GM12878 (cell line): ENCODE measurements at regions not wholly inside any gene's neighbourhood (a gene's known extent, or its start where the extent isn't known, plus 50 kb on each side); places are given as distances from the start of the nearest gene placed in this dataset.

Experiments
- ATAC-seq: fragments of 200-7000 bp; cut with Tn5 transposase; 3 replicates; pipeline ENCODE4 v1.9.1; 2020; ENCODE audit warnings: mild to moderate bottlenecking, moderate library complexity
- BruUV-seq: library from RNA; stranded (reverse); fragments of 400-500 nt; replicated peaks from 2 replicates; lab custom pipeline; 2021; lab: Mats Ljungman, UMichigan
- CTCF ChIA-PET: fragments of 300-600 bp; sonication (Branson Sonifier 250); formaldehyde crosslinking; extraction: SDS; loops from one replicate; lab custom pipeline; 2021; ENCODE audit warnings: inconsistent platforms; lab: Yijun Ruan, JAX
- POLR2A ChIA-PET: fragments of 350-600 bp; formaldehyde crosslinking; extraction: SDS; loops from one replicate; lab custom pipeline; 2021; ENCODE audit warnings: inconsistent platforms; lab: Charles Lee
- RAD21 ChIA-PET: fragments of 300-600 bp; sonication (Branson Sonifier 250); formaldehyde crosslinking; loops from one replicate; lab custom pipeline; 2023; ENCODE audit warnings: antibody characterized with exemption; ENCODE audit not compliant: unreplicated experiment; lab: Charles Lee
- SMC1A ChIA-PET: fragments of 300-600 bp; sonication (Branson Sonifier 250); formaldehyde crosslinking; loops from one replicate; lab custom pipeline; 2023; ENCODE audit not compliant: unreplicated experiment, uncharacterized antibody; lab: Charles Lee
- DNase-seq: peaks from one replicate; pipeline ENCODE4 v3.0.0-alpha.2; 2011; ENCODE audit warnings: low read depth, low spot score
- FAIRE-seq: peaks from 3 replicates; lab custom pipeline; 2011; peaks lifted over from hg19 to GRCh38; lab: Jason Lieb, UNC
- H2AFZ ChIP-seq: 2 replicates; pipeline ENCODE4 v1.6.0; 2011; ENCODE audit warnings: low read depth, low read length, control low read depth; ENCODE audit not compliant: control insufficient read depth
- H3K27ac ChIP-seq: 2 replicates; pipeline ENCODE4 v1.5.1; 2011; ENCODE audit warnings: control low read depth; ENCODE audit not compliant: control insufficient read depth, insufficient read depth
- H3K27me3 ChIP-seq, 2 experiments: replicated peaks in 1 of 2; 2 replicates each; pipeline versions ENCODE4 v1.6.0 to v1.6.1; 2011; ENCODE audit warnings: low read length in 1 of 2; ENCODE audit not compliant: control insufficient read depth in 2 of 2, insufficient read depth in 2 of 2
- H3K36me3 ChIP-seq, 2 experiments: 2 replicates each; pipeline ENCODE4 v1.5.1; 2011; ENCODE audit warnings: low read length in 1 of 2; ENCODE audit not compliant: control insufficient read depth in 2 of 2, insufficient read depth in 2 of 2
- H3K4me1 ChIP-seq: 2 replicates; pipeline ENCODE4 v1.6.1; 2011; ENCODE audit warnings: mild to moderate bottlenecking, low read length, moderate library complexity, mixed read lengths; ENCODE audit not compliant: control insufficient read depth, insufficient read depth
- H3K4me2 ChIP-seq: 2 replicates; pipeline ENCODE4 v1.6.0; 2011; ENCODE audit warnings: control low read depth; ENCODE audit not compliant: control insufficient read depth, insufficient read depth
- H3K4me3 ChIP-seq: fragments of 200-600 bp; sonication (generic); 2 replicates; pipeline ENCODE4 v1.5.1; 2016
- H3K79me2 ChIP-seq: 2 replicates; pipeline ENCODE4 v1.6.0; 2011; ENCODE audit warnings: low read length; ENCODE audit not compliant: control insufficient read depth, insufficient read depth
- H3K9ac ChIP-seq: 2 replicates; pipeline ENCODE4 v1.8.0; 2011; ENCODE audit warnings: low read length, control low read depth, mixed read lengths; ENCODE audit not compliant: control insufficient read depth, insufficient read depth
- H3K9me3 ChIP-seq: replicated peaks from 3 replicates; pipeline ENCODE4 v1.5.1; 2011; ENCODE audit warnings: mild to moderate bottlenecking, low read length; ENCODE audit not compliant: control insufficient read depth, insufficient read depth
- H4K20me1 ChIP-seq: 2 replicates; pipeline ENCODE4 v1.6.0; 2011; ENCODE audit not compliant: control insufficient read depth, insufficient read depth
- CBX5 ChIP-seq: sonication (generic); IDR thresholded peaks from 2 replicates; pipeline ENCODE4 v1.6.1; 2016; ENCODE audit warnings: low read depth, moderate library complexity, mild to moderate bottlenecking, inconsistent platforms
- CHD4 ChIP-seq: fragments of 200-600 bp; sonication (generic); IDR thresholded peaks from 2 replicates; pipeline ENCODE4 v1.6.1; 2016; ENCODE audit warnings: mild to moderate bottlenecking
- CREB1 ChIP-seq: IDR thresholded peaks from 2 replicates; pipeline ENCODE4 v1.6.1; 2012; ENCODE audit warnings: low read depth, mild to moderate bottlenecking, inconsistent platforms
- CREM ChIP-seq: IDR thresholded peaks from 2 replicates; pipeline ENCODE4 v1.6.1; 2014; ENCODE audit warnings: antibody characterized with exemption, low read depth
- FOXM1 ChIP-seq: IDR thresholded peaks from 2 replicates; pipeline ENCODE4 v1.6.1; 2012; ENCODE audit warnings: low read depth, mild to moderate bottlenecking, inconsistent platforms, low read length, moderate library complexity
- KDM1A ChIP-seq: fragments of 200-600 bp; sonication (generic); IDR thresholded peaks from 2 replicates; pipeline ENCODE4 v1.6.1; 2016; ENCODE audit warnings: borderline replicate concordance
- NFIC ChIP-seq: IDR thresholded peaks from 2 replicates; pipeline ENCODE4 v1.6.1; 2012; ENCODE audit warnings: low read depth, mild to moderate bottlenecking, inconsistent platforms, low read length, moderate library complexity
- NR2C1 ChIP-seq: fragments of 450-650 bp; IDR thresholded peaks from 2 replicates; pipeline ENCODE4 v1.6.1; 2017; ENCODE audit warnings: antibody characterized with exemption, mild to moderate bottlenecking, moderate library complexity
- NR2F1 ChIP-seq: fragments of 450-650 bp; conservative IDR thresholded peaks from 2 replicates; pipeline ENCODE4 v1.6.1; 2017; ENCODE audit warnings: mild to moderate bottlenecking
- PBX3 ChIP-seq: IDR thresholded peaks from 2 replicates; pipeline ENCODE4 v1.6.1; 2011; ENCODE audit warnings: mild to moderate bottlenecking, low read depth, low read length, moderate library complexity; ENCODE audit not compliant: insufficient replicate concordance
- TARDBP ChIP-seq: IDR thresholded peaks from 2 replicates; pipeline ENCODE4 v1.6.1; 2016; ENCODE audit warnings: borderline replicate concordance
- YY1 ChIP-seq: IDR thresholded peaks from 2 replicates; pipeline ENCODE4 v1.6.1; 2011; ENCODE audit warnings: low read depth, mild to moderate bottlenecking, low read length
- ZBED1 ChIP-seq: IDR thresholded peaks from 2 replicates; pipeline ENCODE4 v1.6.1; 2016; ENCODE audit warnings: borderline replicate concordance
- ZNF274 ChIP-seq: IDR thresholded peaks from one replicate; pipeline ENCODE4 v1.8.0; 2011; ENCODE audit not compliant: insufficient read length, insufficient read depth
- ZNF384 ChIP-seq: IDR thresholded peaks from 2 replicates; pipeline ENCODE4 v1.6.1; 2012; ENCODE audit warnings: low read depth, mild to moderate bottlenecking, low read length, improper control_type of control experiment, borderline replicate concordance
- WGBS: methylation state at CpG from one replicate; pipeline ENCODE4 v1.1.6; 2016; ENCODE audit warnings: low lambda C conversion rate; ENCODE audit not compliant: insufficient replicate concordance, insufficient coverage; ENCODE audit errors: missing lambda C conversion rate; 5-methylcytosine and 5-hydroxymethylcytosine counted together
- in situ Hi-C: fragments of 300-500 bp; cut with MboI; formaldehyde crosslinking; loops from 9 replicates; pipeline ENCODE4 v1.14.3; 2018; ENCODE audit warnings: mixed read lengths
- intact Hi-C: fragments of 100-400 bp; cut with micrococcal nuclease; formaldehyde crosslinking; loops from one replicate; pipeline ENCODE4 v1.14.2; 2022; ENCODE audit not compliant: unreplicated experiment

- FAIRE-seq (no peak), ATAC-seq (no peak), DNase-seq (no peak)
- H3K79me2 ChIP-seq: no peaks in the 10 kb centered on the region
- ChIA-PET CTCF (no interaction called here), SMC1A (no interaction called here), POLR2A (no interaction called here), RAD21 (no interaction called here)
- H3K36me3 ChIP-seq: no peaks in the 10 kb centered on the region
- H4K20me1 ChIP-seq: no peaks in the 10 kb centered on the region
- no peak overlapping the region for H3K4me2 ChIP-seq
- H3K4me1 ChIP-seq: no peaks in the 10 kb centered on the region
- H3K9me3 ChIP-seq: no peaks in the 10 kb centered on the region
- H3K9ac ChIP-seq: no peak overlapping the region
- no peak overlapping the region for H3K4me3 ChIP-seq
- BruUV-seq: no TSS peak
- H3K27ac ChIP-seq: no peak overlapping the region
- intact Hi-C loops (no loop called here), in situ Hi-C loops (no loop called here)
- 43% methylated on average over 6 of the region's 6 CpGs for WGBS
- H3K27me3 ChIP-seq: no peaks in the 10 kb centered on the region
- no peak overlapping the region for H2AFZ ChIP-seq
- TF ChIP-seq FOXM1: no peak
- TF ChIP-seq TARDBP: no peak
- TF ChIP-seq ZNF384: no peak
- TF ChIP-seq YY1: no peak
- no peak for TF ChIP-seq ZBED1
- no peak for TF ChIP-seq CBX5
- no peak for TF ChIP-seq KDM1A
- TF ChIP-seq CREM: no peak
- TF ChIP-seq CHD4: no peak
- no peak for TF ChIP-seq CREB1
- no peak for TF ChIP-seq PBX3
- TF ChIP-seq NR2F1: no peak
- no peak for TF ChIP-seq NFIC
- no peak for TF ChIP-seq NR2C1
- TF ChIP-seq ZNF274: no peak
Observed at GRCh38 chr7:124633740-124634139, 131.9 kb downstream of the GPR37 start.
